ENCODE measurements at regions not wholly inside any gene's neighbourhood (a gene's known extent, or its start where the extent isn't known, plus 50 kb on each side); places are given as distances from the start of the nearest gene placed in this dataset.

DNA sequence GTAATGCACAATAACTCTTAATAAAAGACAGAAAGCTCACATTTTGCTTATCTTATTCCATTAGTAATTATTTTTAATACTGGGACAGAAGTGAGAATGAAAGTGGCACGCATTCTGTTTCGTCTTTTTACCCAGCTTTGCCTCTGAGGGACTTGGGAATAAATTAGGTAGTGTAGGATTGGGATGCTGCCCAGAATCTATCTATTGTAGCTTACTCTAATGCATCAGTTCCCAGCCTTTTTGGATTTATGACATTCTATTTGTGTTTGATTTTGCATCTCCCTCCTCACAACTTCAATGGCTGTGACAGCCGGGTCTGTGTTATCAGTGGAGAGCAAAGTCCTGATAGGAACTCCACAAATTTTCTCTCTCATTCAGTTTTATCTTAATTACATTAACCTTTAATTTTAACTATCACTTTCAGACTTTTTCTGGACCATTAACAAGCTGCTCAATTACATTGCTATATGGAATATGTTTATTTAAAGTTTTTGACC, 62.9 kb upstream of the TULP4 start:
- no peak for DNase-seq (ENCODE audit: low spot score)

DNA sequence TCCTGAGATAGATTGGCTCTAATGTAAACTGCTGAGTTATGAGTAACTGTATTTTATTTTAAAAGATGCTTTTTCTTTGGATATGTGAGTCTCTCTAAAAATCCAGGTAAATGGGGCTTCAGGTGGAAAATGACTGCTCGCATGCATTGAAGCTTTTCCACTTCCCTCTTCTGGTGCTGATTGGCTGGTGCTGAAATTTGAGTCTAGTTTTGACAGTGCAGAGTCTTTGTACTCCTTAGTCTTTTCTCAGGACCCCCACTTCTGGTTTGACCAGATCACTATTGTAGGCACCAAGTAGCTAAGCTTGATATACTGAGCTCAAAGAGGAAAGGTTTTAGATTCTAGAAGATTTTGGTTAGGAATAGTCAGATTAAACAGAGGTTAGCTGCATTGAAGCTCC, 60.7 kb upstream of the TULP4 start:
- no peak for DNase-seq (ENCODE audit: low spot score)

DNA sequence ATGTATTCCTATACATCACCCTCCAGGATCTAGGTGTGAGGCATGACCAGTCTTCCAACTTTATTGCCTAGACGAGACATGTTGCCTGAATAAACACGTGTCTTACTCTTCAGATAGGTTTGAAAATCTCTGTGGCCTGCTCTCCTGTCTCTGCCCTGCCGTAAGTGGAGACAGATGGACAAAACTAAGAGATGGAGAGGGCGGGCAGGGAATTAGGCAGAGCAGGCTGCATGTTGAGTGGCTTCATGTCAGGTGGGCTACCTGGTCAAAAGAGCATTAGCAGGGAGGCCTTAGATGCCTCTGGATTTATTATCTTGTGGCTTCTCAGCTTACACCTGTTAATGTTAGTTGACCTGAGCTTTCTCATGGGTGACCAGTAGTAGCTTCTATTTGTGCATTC, 59.0 kb upstream of the TULP4 start:
- DNase-seq (ENCODE audit: low spot score) = no peak

DNA sequence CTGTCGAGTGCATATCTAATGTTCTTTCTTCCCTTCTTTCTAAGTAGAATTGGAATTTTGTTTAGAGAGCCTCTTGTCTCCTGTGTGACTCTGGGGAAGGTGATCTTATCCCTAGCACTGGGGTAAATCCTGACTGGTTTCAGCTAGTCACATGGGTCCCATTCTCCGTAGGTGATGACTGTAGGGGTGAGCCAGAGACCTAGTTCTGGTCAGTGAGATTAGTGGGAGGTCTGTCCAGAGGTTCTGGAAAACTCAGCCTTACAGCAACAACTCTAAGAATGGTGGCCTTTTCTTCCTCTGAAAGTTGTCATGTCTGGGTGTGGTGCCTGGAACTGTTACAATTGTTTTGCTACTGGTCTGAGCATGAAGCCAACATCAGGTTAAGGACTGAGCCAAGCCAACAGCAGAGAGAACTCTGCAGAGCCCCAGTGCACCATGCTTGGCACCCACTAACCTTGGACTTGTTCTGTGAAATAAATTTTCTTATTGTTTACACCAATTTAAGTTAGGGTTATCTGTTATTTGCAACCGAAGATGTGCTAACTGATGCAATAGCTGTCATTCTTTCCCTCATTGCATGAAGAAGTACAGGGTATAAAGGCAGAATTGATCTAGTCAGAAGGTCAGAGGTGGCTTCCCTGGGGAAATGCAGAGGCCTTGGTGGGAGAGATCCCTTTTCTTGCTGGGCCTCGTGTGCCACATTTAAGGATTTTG, 56.8 kb upstream of the TULP4 start:
- DNase-seq (ENCODE audit: low spot score) = no peak

DNA sequence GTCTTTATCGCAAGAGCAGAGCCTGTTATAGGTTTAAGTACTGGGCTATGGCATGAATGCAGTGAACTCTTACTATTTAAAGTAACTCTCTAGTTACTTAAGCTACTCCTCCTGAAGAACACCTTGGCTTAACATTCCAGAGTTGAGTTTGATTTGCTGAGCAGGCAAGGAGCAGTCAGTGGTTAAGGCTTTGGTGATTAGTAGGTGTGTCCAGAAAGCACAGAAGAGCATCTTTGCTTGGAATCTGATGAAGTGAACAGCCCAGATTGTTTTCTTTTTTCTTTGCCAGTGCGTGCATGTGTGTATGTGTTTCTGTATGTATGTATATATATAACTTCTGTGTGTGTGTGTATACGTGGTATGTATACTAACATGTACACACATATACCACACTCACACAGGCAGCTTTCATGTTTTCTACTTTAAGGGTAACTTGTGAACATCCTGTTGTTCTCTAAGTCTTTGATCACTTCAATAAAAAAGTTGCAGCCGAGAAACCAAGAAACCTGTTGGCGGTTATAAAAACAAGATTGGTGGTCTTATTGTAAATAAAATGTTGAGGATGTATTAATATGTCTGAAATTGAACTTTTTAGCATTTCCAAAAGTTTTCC, 56.2 kb upstream of the TULP4 start:
- peak; percentile 29 for DNase-seq (ENCODE audit: low spot score)

DNA sequence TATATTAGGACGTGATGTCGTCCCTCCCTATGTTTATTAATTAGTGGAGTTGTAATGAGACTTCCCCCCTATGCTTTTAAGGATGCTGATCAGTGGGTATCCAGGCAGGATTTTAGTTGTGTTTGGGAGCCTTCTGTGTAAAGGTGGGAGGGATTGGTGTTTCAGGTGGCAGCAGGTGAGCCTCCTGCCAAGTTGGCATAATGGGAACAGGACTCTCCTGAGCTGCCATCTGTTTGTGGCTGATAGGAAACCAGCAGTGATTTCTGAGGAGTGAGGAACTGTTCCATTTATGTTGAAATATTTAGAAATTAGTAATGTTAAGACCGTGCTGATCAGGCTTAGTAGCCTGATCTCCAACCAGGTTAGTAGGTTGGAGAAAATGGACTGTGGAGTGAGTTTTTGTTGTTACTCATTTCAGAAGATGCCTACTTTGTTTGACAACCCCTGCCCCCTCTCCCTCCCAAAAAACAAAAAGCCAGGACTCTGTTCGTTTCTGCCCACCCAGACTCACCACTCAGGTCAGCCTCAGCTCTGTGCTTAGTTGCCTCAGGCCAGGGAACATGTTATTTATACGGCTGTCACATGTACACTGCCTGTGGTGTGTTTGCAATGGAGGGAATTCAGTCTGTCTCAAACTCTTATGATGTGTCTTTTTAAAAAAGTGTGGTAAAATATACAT, 55.4 kb upstream of the TULP4 start:
- no peak for DNase-seq (ENCODE audit: low spot score)

DNA sequence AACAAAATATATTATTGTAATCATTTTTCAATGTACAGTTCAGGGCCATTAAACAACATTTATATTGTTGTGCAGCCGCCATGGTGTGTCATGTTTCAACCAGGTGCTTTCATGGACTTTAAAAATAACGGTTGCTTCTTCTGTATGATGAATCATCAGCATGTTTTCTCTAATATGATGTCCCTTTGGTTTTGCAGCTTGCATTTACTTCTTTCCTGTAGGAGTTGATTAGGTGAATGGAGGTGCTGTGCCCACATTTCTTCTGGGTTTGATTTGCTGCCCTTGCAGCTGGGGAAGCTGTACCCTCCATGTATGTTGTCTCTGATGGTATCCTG, 54.9 kb upstream of the TULP4 start:
- DNase-seq (ENCODE audit: low spot score) = no peak

DNA sequence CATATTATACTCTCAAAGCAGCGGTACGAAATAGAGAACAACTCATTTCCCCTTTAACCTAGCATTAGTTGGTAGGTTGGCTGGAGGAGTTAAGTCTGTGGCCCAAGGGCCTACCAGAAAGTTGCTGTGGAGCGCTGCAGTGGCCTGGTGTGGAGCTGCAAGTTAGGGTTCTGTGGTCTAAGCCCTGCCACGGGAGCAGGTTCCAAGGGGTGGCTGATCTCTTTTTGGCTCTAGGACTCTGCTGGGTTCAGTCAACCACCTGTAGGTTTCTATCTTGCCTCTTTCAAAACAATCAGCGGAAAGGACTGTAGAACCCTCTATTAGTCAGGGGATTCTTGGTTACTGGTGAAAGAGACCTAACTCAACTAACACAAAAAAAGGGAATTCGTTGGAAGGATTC, 54.5 kb upstream of the TULP4 start:
- DNase-seq (ENCODE audit: low spot score) = no peak

DNA sequence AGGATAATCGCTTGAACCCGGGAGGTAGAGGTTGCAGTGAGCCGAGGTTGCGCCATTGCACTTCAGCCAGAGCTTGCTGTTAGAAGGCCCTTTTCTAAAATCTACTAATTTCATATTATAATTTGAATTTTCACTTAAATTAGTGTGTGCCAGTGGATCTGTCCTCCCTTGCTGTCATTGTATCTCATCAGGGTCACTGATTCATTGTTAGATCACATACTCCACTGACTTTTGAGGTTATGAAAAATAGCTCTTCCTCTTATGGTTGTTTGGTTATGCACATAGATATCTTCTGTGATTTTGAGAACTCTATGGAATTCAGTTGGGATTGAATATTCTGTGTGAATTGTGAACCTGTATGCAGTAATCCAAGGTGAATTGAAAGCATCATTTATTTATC, 53.1 kb upstream of the TULP4 start:
- no peak for DNase-seq (ENCODE audit: low spot score)

DNA sequence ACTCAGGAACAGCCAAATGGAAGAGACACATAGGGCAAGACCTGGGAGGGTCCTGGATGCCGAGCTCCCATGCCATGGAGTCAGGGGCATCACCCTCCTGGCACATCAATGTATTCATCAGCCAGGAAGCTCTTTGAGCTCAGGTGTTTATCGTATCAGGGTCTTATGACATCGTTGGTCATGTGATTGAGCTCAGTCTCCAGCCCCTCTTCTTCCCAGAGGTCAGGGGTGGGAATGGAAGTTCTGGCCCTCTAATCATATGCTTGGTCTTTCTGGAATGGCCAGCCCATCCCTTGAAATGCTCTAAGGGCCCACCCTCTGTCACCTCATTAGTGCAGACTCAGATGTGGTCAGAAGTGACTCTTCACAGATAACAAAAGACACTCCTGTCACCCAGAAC, 52.4 kb upstream of the TULP4 start:
- no peak for DNase-seq (ENCODE audit: low spot score)

DNA sequence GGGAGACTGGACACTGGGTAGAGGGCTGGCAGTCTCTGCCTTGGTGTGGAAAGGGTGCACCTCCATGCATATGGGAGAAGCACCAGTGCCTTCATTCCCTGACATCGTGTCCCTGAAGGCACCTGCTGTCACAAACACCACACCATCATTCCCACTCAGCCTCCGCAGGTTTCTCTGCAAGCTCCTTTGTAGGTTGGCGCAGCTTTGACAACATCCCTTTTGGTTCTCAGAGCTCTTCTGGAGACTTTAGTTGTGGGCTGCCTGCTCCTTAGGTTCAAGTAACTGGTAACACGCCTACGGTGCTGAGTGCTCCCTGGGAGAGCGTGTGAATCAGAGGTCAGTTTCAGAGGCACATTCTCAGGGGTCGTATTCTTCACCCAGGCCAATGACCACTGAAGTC, 50.2 kb upstream of the TULP4 start:
- DNase-seq (ENCODE audit: low spot score) = no peak

Measured in CD4-positive, alpha-beta T cell treated with Interleukin-2 at 100 ng/mL for 4 hours (primary cell).